SH-SY5Y (cell line): ENCODE measurements at regions not wholly inside any gene's neighbourhood (a gene's known extent, or its start where the extent isn't known, plus 50 kb on each side); places are given as distances from the start of the nearest gene placed in this dataset.

Experiments
- GATA2 ChIP-seq: IDR thresholded peaks from 2 replicates; pipeline ENCODE4 v1.6.1; 2011; ENCODE audit warnings: mild to moderate bottlenecking, low read depth, low read length
- GATA3 ChIP-seq: IDR thresholded peaks from 2 replicates; pipeline ENCODE4 v1.6.1; 2011; ENCODE audit warnings: low read depth, mild to moderate bottlenecking, low read length, moderate library complexity

GRCh38 chr2:194060269-194060668, 1596.8 kb upstream of the SLC39A10 start:
- no peak for TF ChIP-seq GATA2
- no peak for TF ChIP-seq GATA3
